SH-SY5Y (cell line): ENCODE measurements at regions not wholly inside any gene's neighbourhood (a gene's known extent, or its start where the extent isn't known, plus 50 kb on each side); places are given as distances from the start of the nearest gene placed in this dataset.

Experiments
- GATA2 ChIP-seq: IDR thresholded peaks from 2 replicates; pipeline ENCODE4 v1.6.1; 2011; ENCODE audit warnings: mild to moderate bottlenecking, low read depth, low read length
- GATA3 ChIP-seq: IDR thresholded peaks from 2 replicates; pipeline ENCODE4 v1.6.1; 2011; ENCODE audit warnings: low read depth, mild to moderate bottlenecking, low read length, moderate library complexity

GRCh38 chr18:10353791-10354190 lies 100.6 kb upstream of the APCDD1 start:
- TF ChIP-seq GATA2: no peak
- TF ChIP-seq GATA3: no peak
